CD14-positive monocyte (primary cell): ENCODE measurements at regions not wholly inside any gene's neighbourhood (a gene's known extent, or its start where the extent isn't known, plus 50 kb on each side); places are given as distances from the start of the nearest gene placed in this dataset.

ENCODE experiments used
- DNase-seq, 3 donors: peaks; one replicate each; pipeline ENCODE4 v3.0.0-alpha.2; 2011 to 2022
- H2AFZ ChIP-seq: 2 replicates; pipeline ENCODE4 v1.6.0; 2012; ENCODE audit warnings: mild to moderate bottlenecking, low read depth, low read length, inconsistent platforms; ENCODE audit not compliant: insufficient read depth, poor library complexity, severe bottlenecking
- H3K27ac ChIP-seq, 2 donors: 1 replicate in 1 of 2; 2 replicates in 1 of 2; pipeline ENCODE4 v1.5.1; 2012 to 2013; ENCODE audit warnings: low read length in 2 of 2, control low read depth in 1 of 2, inconsistent platforms in 1 of 2, low read depth in 1 of 2, mild to moderate bottlenecking in 1 of 2
- H3K27me3 ChIP-seq, 2 donors: one replicate each; pipeline versions ENCODE4 v1.6.0 to v1.6.1; 2011 to 2013; ENCODE audit warnings: low read length in 2 of 2; ENCODE audit not compliant: control insufficient read depth in 2 of 2, insufficient read depth in 2 of 2
- H3K36me3 ChIP-seq, 2 donors: replicated peaks in 1 of 2; 1 replicate in 1 of 2; 2 replicates in 1 of 2; pipeline versions ENCODE4 v1.5.1 to v1.6.1; 2012 to 2013; ENCODE audit warnings: low read length in 2 of 2, control low read depth in 1 of 2, inconsistent platforms in 1 of 2, mild to moderate bottlenecking in 1 of 2; ENCODE audit not compliant: insufficient read depth in 2 of 2, control insufficient read depth in 1 of 2
- H3K4me1 ChIP-seq, 2 donors: 1 replicate in 1 of 2; 2 replicates in 1 of 2; pipeline versions ENCODE4 v1.5.1 to v1.6.1; 2012 to 2013; ENCODE audit warnings: low read length in 2 of 2, control low read depth in 1 of 2, inconsistent platforms in 1 of 2, mild to moderate bottlenecking in 1 of 2, moderate library complexity in 1 of 2; ENCODE audit not compliant: insufficient read depth in 2 of 2, control insufficient read depth in 1 of 2
- H3K4me2 ChIP-seq: replicated peaks from 2 replicates; pipeline ENCODE3; 2012; ENCODE audit warnings: low read length, moderate library complexity, mild to moderate bottlenecking; ENCODE audit not compliant: poor library complexity, severe bottlenecking; ENCODE audit errors: extremely low read depth
- H3K4me3 ChIP-seq, 3 experiments: fragments of 200-600 bp in 1 of 3; sonication (generic) in 1 of 3; replicated peaks in 1 of 3; 1 replicate in 2 of 3; 2 replicates in 1 of 3; pipeline ENCODE4 v1.5.1; 2011 to 2013; ENCODE audit warnings: low read length in 3 of 3, mild to moderate bottlenecking in 3 of 3, control low read depth in 2 of 3, low read depth in 2 of 3, inconsistent platforms in 1 of 3, moderate library complexity in 1 of 3
- H3K79me2 ChIP-seq: 2 replicates; pipeline ENCODE4 v1.6.0; 2012; ENCODE audit warnings: mild to moderate bottlenecking, control low read depth, inconsistent platforms, low read length, moderate library complexity; ENCODE audit not compliant: insufficient read depth
- H3K9ac ChIP-seq: 2 replicates; pipeline ENCODE4 v1.6.0; 2017; ENCODE audit warnings: low read length, mild to moderate bottlenecking; ENCODE audit not compliant: insufficient read depth, poor library complexity, severe bottlenecking
- H3K9me3 ChIP-seq, 2 donors: replicated peaks in 1 of 2; 1 replicate in 1 of 2; 2 replicates in 1 of 2; pipeline versions ENCODE4 v1.5.1 to v1.6.1; 2012 to 2013; ENCODE audit warnings: low read length in 2 of 2, control low read depth in 1 of 2; ENCODE audit not compliant: control insufficient read depth in 1 of 2, insufficient read depth in 1 of 2
- H4K20me1 ChIP-seq: 2 replicates; pipeline ENCODE4 v1.6.0; 2012; ENCODE audit warnings: mild to moderate bottlenecking, low read length, control low read depth, moderate library complexity; ENCODE audit not compliant: insufficient read depth
- H3K27ac Mint-ChIP-seq, 7 donors: one replicate each; pipeline ENCODE4 v1.8.0; 2020; ENCODE audit warnings: mild to moderate bottlenecking in 7 of 7, mixed read lengths in 7 of 7, moderate library complexity in 6 of 7, inconsistent platforms in 2 of 7
- H3K27me3 Mint-ChIP-seq, 3 donors: one replicate each; pipeline ENCODE4 v1.8.0; 2021 to 2022; ENCODE audit warnings: low read depth in 3 of 3, mild to moderate bottlenecking in 3 of 3, mixed read lengths in 3 of 3, moderate library complexity in 3 of 3, inconsistent platforms in 1 of 3
- H3K36me3 Mint-ChIP-seq, 2 donors: one replicate each; pipeline ENCODE4 v1.8.0; 2020; ENCODE audit warnings: mixed read lengths in 2 of 2, inconsistent platforms in 1 of 2, mild to moderate bottlenecking in 1 of 2
- H3K4me1 Mint-ChIP-seq: one replicate; pipeline ENCODE4 v1.8.0; 2020; ENCODE audit warnings: mild to moderate bottlenecking, mixed read lengths
- H3K4me3 Mint-ChIP-seq, 2 donors: one replicate each; pipeline ENCODE4 v1.8.0; 2020; ENCODE audit warnings: mild to moderate bottlenecking in 2 of 2, mixed read lengths in 2 of 2, moderate library complexity in 1 of 2
- H3K9me3 Mint-ChIP-seq, 7 donors: one replicate each; pipeline ENCODE4 v1.8.0; 2020 to 2022; ENCODE audit warnings: mixed read lengths in 7 of 7, mild to moderate bottlenecking in 6 of 7, moderate library complexity in 6 of 7, inconsistent platforms in 2 of 7
- WGBS: methylation state at CpG from one replicate; pipeline ENCODE4 v1.1.5; 2013; ENCODE audit warnings: missing lambda C conversion rate; ENCODE audit not compliant: insufficient coverage; 5-methylcytosine and 5-hydroxymethylcytosine counted together
- intact Hi-C, 2 donors: fragments of 100-400 bp; cut with micrococcal nuclease; formaldehyde crosslinking; loops; one replicate each; pipeline versions ENCODE4 v1.15.0 to v1.15.1; 2023
- TF ChIP-seq, protein P1 (sequence below): fragments of 200-600 bp; IDR thresholded peaks from one replicate; pipeline ENCODE4 v1.8.0; 2022; ENCODE audit warnings: antibody characterized with exemption, mild to moderate bottlenecking

DNA sequence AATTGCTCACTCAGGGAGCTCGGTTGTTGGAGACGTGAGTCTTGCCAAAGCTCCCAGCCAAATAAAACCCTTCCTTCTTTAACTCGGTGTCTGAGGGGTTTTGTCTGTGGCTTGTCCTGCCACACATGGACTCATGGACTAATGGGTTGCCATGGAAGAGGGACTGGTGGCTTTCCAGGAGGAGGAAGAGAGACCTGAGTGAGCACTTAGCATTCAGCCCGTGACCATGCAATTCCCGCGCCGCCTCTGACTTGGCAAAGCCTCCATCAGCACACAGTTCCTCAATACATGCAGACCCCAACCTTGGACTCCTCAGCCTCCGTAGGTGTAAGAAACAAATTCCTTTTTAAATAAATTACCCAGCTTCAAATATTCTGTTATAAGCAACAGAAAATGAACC lies 57.3 kb upstream of the TMEM18 start:
- Histone ChIP-seq H3K79me2 (no peaks in the 10 kb centered on the region), H3K4me1 (peaks cover 0 to under 1% of the 10 kb centered on the region in 2 donors), H4K20me1 (no peaks in the 10 kb centered on the region), H3K9me3 (peaks cover 0 to 2% of the 10 kb centered on the region in 2 donors), H2AFZ (no peak overlapping the region), H3K36me3 (no peaks in the 10 kb centered on the region), H3K9ac (no peak overlapping the region), H3K4me2 (no peak overlapping the region), H3K4me3 (no peak overlapping the region), H3K27ac (no peak overlapping the region), H3K27me3 (peaks cover 2 to 4% of the 10 kb centered on the region in 2 donors)
- H3K4me1 Mint-ChIP-seq, result peaks cover 3% of the 10 kb centered on the region
- H3K9me3 Mint-ChIP-seq, result peaks cover 0 to 8% (median 0%) of the 10 kb centered on the region in 7 donors
- TF ChIP-seq, protein P1, sequence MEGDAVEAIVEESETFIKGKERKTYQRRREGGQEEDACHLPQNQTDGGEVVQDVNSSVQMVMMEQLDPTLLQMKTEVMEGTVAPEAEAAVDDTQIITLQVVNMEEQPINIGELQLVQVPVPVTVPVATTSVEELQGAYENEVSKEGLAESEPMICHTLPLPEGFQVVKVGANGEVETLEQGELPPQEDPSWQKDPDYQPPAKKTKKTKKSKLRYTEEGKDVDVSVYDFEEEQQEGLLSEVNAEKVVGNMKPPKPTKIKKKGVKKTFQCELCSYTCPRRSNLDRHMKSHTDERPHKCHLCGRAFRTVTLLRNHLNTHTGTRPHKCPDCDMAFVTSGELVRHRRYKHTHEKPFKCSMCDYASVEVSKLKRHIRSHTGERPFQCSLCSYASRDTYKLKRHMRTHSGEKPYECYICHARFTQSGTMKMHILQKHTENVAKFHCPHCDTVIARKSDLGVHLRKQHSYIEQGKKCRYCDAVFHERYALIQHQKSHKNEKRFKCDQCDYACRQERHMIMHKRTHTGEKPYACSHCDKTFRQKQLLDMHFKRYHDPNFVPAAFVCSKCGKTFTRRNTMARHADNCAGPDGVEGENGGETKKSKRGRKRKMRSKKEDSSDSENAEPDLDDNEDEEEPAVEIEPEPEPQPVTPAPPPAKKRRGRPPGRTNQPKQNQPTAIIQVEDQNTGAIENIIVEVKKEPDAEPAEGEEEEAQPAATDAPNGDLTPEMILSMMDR, result no peak
- no peak for DNase-seq
- intact Hi-C loops, result no loop called here
- peaks cover 4 to 24% (median 9%) of the 10 kb centered on the region in 3 donors for H3K27me3 Mint-ChIP-seq
- H3K36me3 Mint-ChIP-seq, result no peaks in the 10 kb centered on the region
- H3K27ac Mint-ChIP-seq, result no peak overlapping the region
- 100% methylated on average over 3 of the region's 8 CpGs for WGBS
- no peak overlapping the region for H3K4me3 Mint-ChIP-seq

DNA sequence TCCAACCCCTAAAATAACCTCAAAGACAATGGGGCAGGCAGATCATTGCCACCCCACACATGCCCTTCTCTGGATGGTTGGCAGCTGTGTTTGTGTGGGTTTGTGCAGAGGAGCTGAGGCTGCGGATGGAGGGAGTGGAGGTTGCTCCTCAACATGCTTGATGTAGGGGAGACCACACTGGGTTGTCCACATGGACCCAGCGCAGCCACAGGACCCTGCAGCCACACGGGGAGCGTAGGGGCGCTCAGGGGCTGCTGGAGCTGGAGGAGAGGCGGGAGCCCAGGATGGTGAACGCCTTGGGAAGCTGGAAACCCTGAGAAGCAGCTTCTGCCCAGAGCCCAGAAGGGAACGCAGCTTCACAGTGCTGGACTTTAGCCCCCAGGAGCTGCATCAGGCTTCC lies 56.3 kb upstream of the TMEM18 start:
- H3K4me3 Mint-ChIP-seq, result no peak overlapping the region
- WGBS, result 87% methylated on average over 8 of the region's 8 CpGs
- no peak overlapping the region for H2AFZ ChIP-seq

More for the DNA sequence above, 56.3 kb upstream of the TMEM18 start:
- Mint-ChIP-seq H3K27me3 (peaks cover 4 to 19% (median 12%) of the 10 kb centered on the region in 3 donors), H3K4me1 (no peaks in the 10 kb centered on the region), H3K9me3 (peaks cover 0 to 8% (median 0%) of the 10 kb centered on the region in 7 donors), H3K27ac (no peak overlapping the region), H3K36me3 (no peaks in the 10 kb centered on the region)
- TF ChIP-seq, protein P1, result no peak
- Histone ChIP-seq H3K9me3 (peaks cover 0 to 2% of the 10 kb centered on the region in 2 donors), H3K36me3 (no peaks in the 10 kb centered on the region), H3K27ac (no peak overlapping the region), H4K20me1 (no peaks in the 10 kb centered on the region), H3K4me3 (no peak overlapping the region), H3K4me2 (no peak overlapping the region), H3K27me3 (peaks cover 0 to 4% of the 10 kb centered on the region in 2 donors), H3K79me2 (no peaks in the 10 kb centered on the region), H3K4me1 (no peaks in the 10 kb centered on the region), H3K9ac (no peak overlapping the region)
- intact Hi-C loops, result no loop called here
- no peak for DNase-seq
